HUES6 (cell line): ENCODE measurements at regions not wholly inside any gene's neighbourhood (a gene's known extent, or its start where the extent isn't known, plus 50 kb on each side); places are given as distances from the start of the nearest gene placed in this dataset.

Source experiments
- H3K27ac ChIP-seq: 2 replicates; pipeline ENCODE4 v1.7.0; 2013; ENCODE audit warnings: low read depth, mild to moderate bottlenecking, low read length, inconsistent platforms
- H3K27me3 ChIP-seq: 2 replicates; pipeline ENCODE4 v1.6.1; 2013; ENCODE audit warnings: low read length; ENCODE audit not compliant: control insufficient read depth, insufficient read depth
- H3K36me3 ChIP-seq: 2 replicates; pipeline ENCODE4 v1.6.1; 2013; ENCODE audit warnings: low read length; ENCODE audit not compliant: control insufficient read depth, insufficient read depth
- H3K4me1 ChIP-seq: 2 replicates; pipeline ENCODE4 v1.6.1; 2013; ENCODE audit warnings: low read length; ENCODE audit not compliant: control insufficient read depth, insufficient read depth
- H3K4me3 ChIP-seq: 2 replicates; pipeline ENCODE4 v1.5.1; 2013; ENCODE audit warnings: low read depth, low read length
- H3K9ac ChIP-seq: one replicate; pipeline ENCODE4 v1.6.1; 2013; ENCODE audit warnings: mild to moderate bottlenecking, low read length
- H3K9me3 ChIP-seq: 2 replicates; pipeline ENCODE4 v1.6.1; 2013; ENCODE audit warnings: low read depth, low read length; ENCODE audit not compliant: control insufficient read depth, insufficient read depth

- no peaks in the 10 kb centered on the region for H3K9me3 ChIP-seq
- H3K4me1 ChIP-seq: peaks cover 12% of the 10 kb centered on the region
- H3K9ac ChIP-seq: no peak overlapping the region
- no peak overlapping the region for H3K27ac ChIP-seq
- no peaks in the 10 kb centered on the region for H3K27me3 ChIP-seq
- H3K4me3 ChIP-seq: no peak overlapping the region
- no peaks in the 10 kb centered on the region for H3K36me3 ChIP-seq
Measured at GRCh38 chr6:10248378-10248843, 166.5 kb downstream of the TFAP2A start.

- H3K4me3 ChIP-seq: no peak overlapping the region
- no peaks in the 10 kb centered on the region for H3K36me3 ChIP-seq
- no peaks in the 10 kb centered on the region for H3K4me1 ChIP-seq
- no peak overlapping the region for H3K9ac ChIP-seq
- no peak overlapping the region for H3K27ac ChIP-seq
- H3K27me3 ChIP-seq: no peaks in the 10 kb centered on the region
- no peaks in the 10 kb centered on the region for H3K9me3 ChIP-seq
Measured at GRCh38 chr6:10237298-10238038, 177.4 kb downstream of the TFAP2A start.

- Histone ChIP-seq H3K27me3 (no peaks in the 10 kb centered on the region), H3K4me1 (no peaks in the 10 kb centered on the region), H3K9me3 (no peaks in the 10 kb centered on the region), H3K27ac (no peak overlapping the region), H3K4me3 (no peak overlapping the region), H3K36me3 (no peaks in the 10 kb centered on the region), H3K9ac (no peak overlapping the region)
Measured at GRCh38 chr6:10235344-10235743, 179.5 kb downstream of the TFAP2A start.

- no peak overlapping the region for H3K4me3 ChIP-seq
- H3K9me3 ChIP-seq: no peaks in the 10 kb centered on the region
- no peaks in the 10 kb centered on the region for H3K4me1 ChIP-seq
- H3K9ac ChIP-seq: no peak overlapping the region
- no peaks in the 10 kb centered on the region for H3K27me3 ChIP-seq
- H3K36me3 ChIP-seq: no peaks in the 10 kb centered on the region
- no peak overlapping the region for H3K27ac ChIP-seq
Measured at GRCh38 chr6:10230531-10230930, 184.3 kb downstream of the TFAP2A start.

- no peaks in the 10 kb centered on the region for H3K36me3 ChIP-seq
Measured at GRCh38 chr6:10223841-10224240, 191.0 kb downstream of the TFAP2A start.

GRCh38 chr6:10221178-10221577 is 193.7 kb downstream of the TFAP2A start:
- Histone ChIP-seq H3K27me3 (no peaks in the 10 kb centered on the region), H3K4me3 (no peak overlapping the region), H3K9me3 (no peaks in the 10 kb centered on the region), H3K9ac (no peak overlapping the region), H3K27ac (no peak overlapping the region), H3K4me1 (no peaks in the 10 kb centered on the region), H3K36me3 (no peaks in the 10 kb centered on the region)

More at GRCh38 chr6:10223841-10224240, 191.0 kb downstream of the TFAP2A start:
- H3K4me3 ChIP-seq: no peak overlapping the region
- no peaks in the 10 kb centered on the region for H3K27me3 ChIP-seq
- H3K9me3 ChIP-seq: no peaks in the 10 kb centered on the region
- no peak overlapping the region for H3K9ac ChIP-seq
- no peak overlapping the region for H3K27ac ChIP-seq
- H3K4me1 ChIP-seq: no peaks in the 10 kb centered on the region

- Histone ChIP-seq H3K27ac (no peak overlapping the region), H3K9me3 (no peaks in the 10 kb centered on the region), H3K27me3 (no peaks in the 10 kb centered on the region), H3K9ac (no peak overlapping the region), H3K36me3 (no peaks in the 10 kb centered on the region), H3K4me3 (no peak overlapping the region), H3K4me1 (no peaks in the 10 kb centered on the region)
Measured at GRCh38 chr6:10219510-10219909, 195.4 kb downstream of the TFAP2A start.

GRCh38 chr6:10217111-10217510 is 197.8 kb downstream of the TFAP2A start:
- Histone ChIP-seq H3K9me3 (no peaks in the 10 kb centered on the region), H3K4me1 (no peaks in the 10 kb centered on the region), H3K36me3 (no peaks in the 10 kb centered on the region), H3K4me3 (no peak overlapping the region), H3K27me3 (no peaks in the 10 kb centered on the region), H3K9ac (no peak overlapping the region), H3K27ac (no peak overlapping the region)

GRCh38 chr6:10215326-10216110 is 199.4 kb downstream of the TFAP2A start:
- no peaks in the 10 kb centered on the region for H3K27me3 ChIP-seq
- no peak overlapping the region for H3K4me3 ChIP-seq
- no peaks in the 10 kb centered on the region for H3K9me3 ChIP-seq
- no peaks in the 10 kb centered on the region for H3K36me3 ChIP-seq
- no peak overlapping the region for H3K27ac ChIP-seq
- no peak overlapping the region for H3K9ac ChIP-seq
- no peaks in the 10 kb centered on the region for H3K4me1 ChIP-seq

- no peaks in the 10 kb centered on the region for H3K4me1 ChIP-seq
- H3K9me3 ChIP-seq: no peaks in the 10 kb centered on the region
- H3K9ac ChIP-seq: no peak overlapping the region
- H3K27ac ChIP-seq: no peak overlapping the region
- H3K36me3 ChIP-seq: no peaks in the 10 kb centered on the region
- H3K4me3 ChIP-seq: no peak overlapping the region
- no peaks in the 10 kb centered on the region for H3K27me3 ChIP-seq
Measured at GRCh38 chr6:10210052-10210451, 204.8 kb downstream of the TFAP2A start.

GRCh38 chr6:10205892-10206291 is 209.0 kb downstream of the TFAP2A start:
- Histone ChIP-seq H3K4me3 (no peak overlapping the region), H3K27ac (no peak overlapping the region), H3K9ac (no peak overlapping the region), H3K9me3 (no peaks in the 10 kb centered on the region), H3K27me3 (no peaks in the 10 kb centered on the region), H3K36me3 (no peaks in the 10 kb centered on the region), H3K4me1 (no peaks in the 10 kb centered on the region)
